ENCODE measurements at regions not wholly inside any gene's neighbourhood (a gene's known extent, or its start where the extent isn't known, plus 50 kb on each side); places are given as distances from the start of the nearest gene placed in this dataset.

DNA sequence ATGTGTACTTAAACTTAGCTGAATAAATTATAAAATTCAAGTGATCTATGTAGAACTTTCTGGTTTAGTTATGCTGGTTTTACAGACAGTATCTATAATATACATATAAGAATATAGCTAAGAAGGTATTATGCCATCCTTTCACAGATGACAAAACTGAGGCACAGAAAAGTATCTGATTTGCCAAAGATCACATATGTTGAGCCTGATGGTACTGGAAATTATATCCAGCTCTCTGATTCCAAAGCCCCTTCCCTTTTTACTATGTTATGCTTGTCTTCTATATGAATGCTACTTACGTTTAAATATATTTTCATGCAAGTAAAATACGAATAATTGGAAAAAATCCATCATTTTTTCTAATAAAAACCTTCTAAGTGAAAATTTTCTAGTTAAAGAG lies 1631.3 kb downstream of the DPP10 start:
- TF ChIP-seq, protein P1, sequence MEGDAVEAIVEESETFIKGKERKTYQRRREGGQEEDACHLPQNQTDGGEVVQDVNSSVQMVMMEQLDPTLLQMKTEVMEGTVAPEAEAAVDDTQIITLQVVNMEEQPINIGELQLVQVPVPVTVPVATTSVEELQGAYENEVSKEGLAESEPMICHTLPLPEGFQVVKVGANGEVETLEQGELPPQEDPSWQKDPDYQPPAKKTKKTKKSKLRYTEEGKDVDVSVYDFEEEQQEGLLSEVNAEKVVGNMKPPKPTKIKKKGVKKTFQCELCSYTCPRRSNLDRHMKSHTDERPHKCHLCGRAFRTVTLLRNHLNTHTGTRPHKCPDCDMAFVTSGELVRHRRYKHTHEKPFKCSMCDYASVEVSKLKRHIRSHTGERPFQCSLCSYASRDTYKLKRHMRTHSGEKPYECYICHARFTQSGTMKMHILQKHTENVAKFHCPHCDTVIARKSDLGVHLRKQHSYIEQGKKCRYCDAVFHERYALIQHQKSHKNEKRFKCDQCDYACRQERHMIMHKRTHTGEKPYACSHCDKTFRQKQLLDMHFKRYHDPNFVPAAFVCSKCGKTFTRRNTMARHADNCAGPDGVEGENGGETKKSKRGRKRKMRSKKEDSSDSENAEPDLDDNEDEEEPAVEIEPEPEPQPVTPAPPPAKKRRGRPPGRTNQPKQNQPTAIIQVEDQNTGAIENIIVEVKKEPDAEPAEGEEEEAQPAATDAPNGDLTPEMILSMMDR (IDR thresholded peaks at IDR 0.05; ENCODE audit: low read depth, low read length, poor library complexity, severe bottlenecking) = no peak
- TF ChIP-seq EZH2phosphoT487 (IDR thresholded peaks at IDR 0.05; ENCODE audit: borderline replicate concordance, low read length) = no peak
